Activated T-cell treated with anti-CD3 and anti-CD28 coated beads, Interleukin-2, amount 50 U/mL, for 72 hours (primary cell): ENCODE measurements at regions not wholly inside any gene's neighbourhood (a gene's known extent, or its start where the extent isn't known, plus 50 kb on each side); places are given as distances from the start of the nearest gene placed in this dataset.

Source experiments
- ATAC-seq, 2 donors: fragments of 150-1000 bp; cut with Tn5 transposase; replicated peaks in 1 of 2; 2 replicates each; pipeline ENCODE4 v1.10.0; 2021; ENCODE audit warnings: moderate library complexity in 2 of 2, mild to moderate bottlenecking in 1 of 2
- DNase-seq, 2 donors: peaks; one replicate each; pipeline ENCODE4 v3.0.0; 2021 to 2022; ENCODE audit warnings: mixed read lengths in 1 of 2
- H3K27ac Mint-ChIP-seq: one replicate; pipeline ENCODE4 v1.8.0; 2022; ENCODE audit warnings: mild to moderate bottlenecking, moderate library complexity, mixed read lengths
- H3K27me3 Mint-ChIP-seq: one replicate; pipeline ENCODE4 v1.8.0; 2022; ENCODE audit warnings: low read depth, mixed read lengths
- H3K36me3 Mint-ChIP-seq, 2 donors: one replicate each; pipeline ENCODE4 v1.8.0; 2022; ENCODE audit warnings: mixed read lengths in 2 of 2, mild to moderate bottlenecking in 1 of 2; ENCODE audit not compliant: insufficient read depth in 2 of 2
- H3K4me1 Mint-ChIP-seq: one replicate; pipeline ENCODE4 v1.8.0; 2022; ENCODE audit warnings: low read depth, mixed read lengths
- H3K4me3 Mint-ChIP-seq, 2 donors: one replicate each; pipeline ENCODE4 v1.8.0; 2022; ENCODE audit warnings: mild to moderate bottlenecking in 2 of 2, mixed read lengths in 2 of 2, moderate library complexity in 2 of 2
- H3K9me3 Mint-ChIP-seq, 2 donors: one replicate each; pipeline ENCODE4 v1.8.0; 2022; ENCODE audit warnings: mixed read lengths in 2 of 2

- Mint-ChIP-seq H3K4me1 (no peaks in the 10 kb centered on the region), H3K36me3 (no peaks in the 10 kb centered on the region), H3K4me3 (no peak overlapping the region), H3K27me3 (peaks cover 14% of the 10 kb centered on the region), H3K27ac (no peak overlapping the region), H3K9me3 (no peaks in the 10 kb centered on the region)
- DNase-seq (no peak), ATAC-seq (no peak)
These were observed 317.5 kb upstream of the MOCS1 start for GRCh38 chr6:40251637-40252300.

- peaks cover 14% of the 10 kb centered on the region for H3K27me3 Mint-ChIP-seq
- H3K27ac Mint-ChIP-seq = no peak overlapping the region
- DNase-seq = no peak
- H3K4me1 Mint-ChIP-seq = no peaks in the 10 kb centered on the region
- no peak for ATAC-seq
- H3K9me3 Mint-ChIP-seq = no peaks in the 10 kb centered on the region
- H3K36me3 Mint-ChIP-seq = no peaks in the 10 kb centered on the region
- H3K4me3 Mint-ChIP-seq = no peak overlapping the region
These were observed 315.7 kb upstream of the MOCS1 start for GRCh38 chr6:40249935-40250334.

- no peak for ATAC-seq
- Mint-ChIP-seq H3K9me3 (peaks cover 4 to 6% of the 10 kb centered on the region in 2 donors), H3K36me3 (no peaks in the 10 kb centered on the region)
These were observed 313.4 kb upstream of the MOCS1 start for GRCh38 chr6:40247516-40248115.

GRCh38 chr6:40244699-40245098 lies 310.4 kb upstream of the MOCS1 start:
- H3K27me3 Mint-ChIP-seq = peaks cover 12% of the 10 kb centered on the region
- ATAC-seq (no peak), DNase-seq (no peak)
- H3K9me3 Mint-ChIP-seq = peaks cover 7 to 16% of the 10 kb centered on the region in 2 donors
- no peaks in the 10 kb centered on the region for H3K36me3 Mint-ChIP-seq
- H3K4me3 Mint-ChIP-seq = no peak overlapping the region
- H3K4me1 Mint-ChIP-seq = no peaks in the 10 kb centered on the region
- H3K27ac Mint-ChIP-seq = no peak overlapping the region

More at GRCh38 chr6:40247516-40248115, 313.4 kb upstream of the MOCS1 start:
- Mint-ChIP-seq H3K4me1 (no peaks in the 10 kb centered on the region), H3K27ac (no peak overlapping the region), H3K4me3 (no peak overlapping the region), H3K27me3 (peaks cover 9% of the 10 kb centered on the region)
- DNase-seq = no peak

- H3K9me3 Mint-ChIP-seq = peaks cover 2 to 4% of the 10 kb centered on the region in 2 donors
- no peaks in the 10 kb centered on the region for H3K4me1 Mint-ChIP-seq
- H3K27me3 Mint-ChIP-seq = peaks cover 11% of the 10 kb centered on the region
- ATAC-seq (no peak), DNase-seq (no peak)
- H3K27ac Mint-ChIP-seq = no peak overlapping the region
- H3K4me3 Mint-ChIP-seq = no peak overlapping the region
- H3K36me3 Mint-ChIP-seq = peaks cover 3% of the 10 kb centered on the region in 2 donors
These were observed 298.4 kb upstream of the MOCS1 start for GRCh38 chr6:40232698-40233097.

- peaks cover 11% of the 10 kb centered on the region for H3K27me3 Mint-ChIP-seq
- H3K4me3 Mint-ChIP-seq = no peak overlapping the region
- ATAC-seq (no peak), DNase-seq (no peak)
- no peak overlapping the region for H3K27ac Mint-ChIP-seq
- H3K36me3 Mint-ChIP-seq = no peaks in the 10 kb centered on the region
- H3K4me1 Mint-ChIP-seq = no peaks in the 10 kb centered on the region
- H3K9me3 Mint-ChIP-seq = peaks cover 1 to 4% of the 10 kb centered on the region in 2 donors
These were observed 293.5 kb upstream of the MOCS1 start for GRCh38 chr6:40227735-40228134.

GRCh38 chr6:40222354-40222753 lies 288.1 kb upstream of the MOCS1 start:
- ATAC-seq (no peak), DNase-seq (no peak)
- no peak overlapping the region for H3K4me3 Mint-ChIP-seq
- H3K36me3 Mint-ChIP-seq = no peaks in the 10 kb centered on the region
- H3K27me3 Mint-ChIP-seq = peaks cover 4% of the 10 kb centered on the region
- H3K9me3 Mint-ChIP-seq = peaks cover 3 to 4% of the 10 kb centered on the region in 2 donors
- no peaks in the 10 kb centered on the region for H3K4me1 Mint-ChIP-seq
- no peak overlapping the region for H3K27ac Mint-ChIP-seq

GRCh38 chr6:40219799-40220198 lies 285.5 kb upstream of the MOCS1 start:
- Mint-ChIP-seq H3K9me3 (peaks cover 2 to 3% of the 10 kb centered on the region in 2 donors), H3K4me3 (no peak overlapping the region), H3K27ac (no peak overlapping the region), H3K4me1 (no peaks in the 10 kb centered on the region), H3K36me3 (no peaks in the 10 kb centered on the region), H3K27me3 (peaks cover 4% of the 10 kb centered on the region)
- DNase-seq = no peak
- ATAC-seq = no peak

- Mint-ChIP-seq H3K27ac (no peak overlapping the region), H3K4me3 (no peak overlapping the region), H3K27me3 (peaks cover 13% of the 10 kb centered on the region), H3K9me3 (peaks cover 3% of the 10 kb centered on the region in 2 donors), H3K4me1 (no peaks in the 10 kb centered on the region), H3K36me3 (peaks cover 0 to 2% of the 10 kb centered on the region in 2 donors)
- ATAC-seq (no peak), DNase-seq (no peak)
These were observed 276.4 kb upstream of the MOCS1 start for GRCh38 chr6:40210628-40211056.

GRCh38 chr6:40205801-40206200 lies 271.5 kb upstream of the MOCS1 start:
- H3K9me3 Mint-ChIP-seq = peaks cover 10 to 19% of the 10 kb centered on the region in 2 donors
- no peak overlapping the region for H3K27ac Mint-ChIP-seq
- H3K27me3 Mint-ChIP-seq = peaks cover 13% of the 10 kb centered on the region
- no peak overlapping the region for H3K4me3 Mint-ChIP-seq
- H3K4me1 Mint-ChIP-seq = no peaks in the 10 kb centered on the region
- H3K36me3 Mint-ChIP-seq = peaks cover 4 to 8% of the 10 kb centered on the region in 2 donors
- ATAC-seq = no peak
- DNase-seq = no peak

- Mint-ChIP-seq H3K36me3 (peaks cover 4 to 8% of the 10 kb centered on the region in 2 donors), H3K27ac (no peak overlapping the region), H3K4me3 (no peak overlapping the region), H3K9me3 (peaks cover 10 to 19% of the 10 kb centered on the region in 2 donors), H3K27me3 (peaks cover 13% of the 10 kb centered on the region), H3K4me1 (no peaks in the 10 kb centered on the region)
- ATAC-seq = no peak
- DNase-seq = no peak
These were observed 270.7 kb upstream of the MOCS1 start for GRCh38 chr6:40205004-40205403.

GRCh38 chr6:40197371-40197770 lies 263.1 kb upstream of the MOCS1 start:
- Mint-ChIP-seq H3K4me1 (no peaks in the 10 kb centered on the region), H3K27ac (no peak overlapping the region)

GRCh38 chr6:40196135-40196518 lies 261.9 kb upstream of the MOCS1 start:
- no peaks in the 10 kb centered on the region for H3K9me3 Mint-ChIP-seq
- no peak for DNase-seq
- H3K4me1 Mint-ChIP-seq = no peaks in the 10 kb centered on the region
- no peak overlapping the region for H3K4me3 Mint-ChIP-seq
- H3K36me3 Mint-ChIP-seq = no peaks in the 10 kb centered on the region
- H3K27ac Mint-ChIP-seq = no peak overlapping the region
- ATAC-seq = no peak
- peaks cover 6% of the 10 kb centered on the region for H3K27me3 Mint-ChIP-seq

More at GRCh38 chr6:40197371-40197770, 263.1 kb upstream of the MOCS1 start:
- Mint-ChIP-seq H3K9me3 (peaks cover 0 to 2% of the 10 kb centered on the region in 2 donors), H3K36me3 (no peaks in the 10 kb centered on the region), H3K4me3 (no peak overlapping the region), H3K27me3 (peaks cover 6% of the 10 kb centered on the region)
- DNase-seq (no peak), ATAC-seq (no peak)
